ENCODE measurements at regions not wholly inside any gene's neighbourhood (a gene's known extent, or its start where the extent isn't known, plus 50 kb on each side); places are given as distances from the start of the nearest gene placed in this dataset.

DNA sequence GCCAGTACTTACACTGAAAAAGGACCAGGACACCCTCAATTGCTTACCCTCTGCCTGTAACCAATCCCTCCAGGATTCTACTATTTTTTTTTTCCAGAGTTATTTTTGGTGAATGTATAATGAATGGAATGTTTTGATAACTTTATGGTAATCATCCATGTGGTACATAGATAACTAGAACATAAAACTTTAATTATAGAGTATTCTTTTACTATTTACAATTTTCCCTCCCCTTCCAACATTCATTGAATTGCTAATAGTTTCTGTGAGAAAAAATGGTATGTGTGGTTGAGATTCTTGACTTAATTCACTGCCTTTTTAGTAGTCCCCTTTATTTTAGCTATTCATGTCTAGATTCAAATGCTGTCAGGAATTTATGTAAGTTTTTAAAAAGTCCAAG lies 164.6 kb downstream of the CYYR1 start:
- no peaks in the 10 kb centered on the region for H3K36me3 ChIP-seq (ENCODE audit: insufficient read depth)
- Mint-ChIP-seq H3K4me3 (no peak overlapping the region), H3K27ac (no peak overlapping the region)

More for the DNA sequence above, 164.6 kb downstream of the CYYR1 start:
- H3K9me3 Mint-ChIP-seq = no peaks in the 10 kb centered on the region; the same call in 2 of the 3 replicates
- peaks cover 13% of the 10 kb centered on the region for H3K4me1 Mint-ChIP-seq
- H3K27me3 Mint-ChIP-seq (ENCODE audit: insufficient read depth, low read depth, poor library complexity) = peaks cover 2% of the 10 kb centered on the region
- Histone ChIP-seq H3K79me2 (replicated peaks; ENCODE audit: insufficient read depth) (no peaks in the 10 kb centered on the region), H3K9me2 (ENCODE audit: insufficient read depth) (no peaks in the 10 kb centered on the region), H4K20me1 (replicated peaks; ENCODE audit: insufficient read depth) (no peaks in the 10 kb centered on the region), H3K4me2 (no peak overlapping the region), H2AFZ (no peak overlapping the region), H3K27ac (ENCODE audit: low read depth) (no peak overlapping the region), H3K4me1 (ENCODE audit: insufficient read depth) (no peaks in the 10 kb centered on the region), H3F3A (replicated peaks; ENCODE audit: low read depth) (no peaks in the 10 kb centered on the region), H3K27me3 (ENCODE audit: insufficient read depth) (no peaks in the 10 kb centered on the region; the same call in 1 of the 2 replicates), H3K4me3 (no peak overlapping the region)
- ATAC-seq = no peak
- no peaks in the 10 kb centered on the region for H3K36me3 Mint-ChIP-seq (ENCODE audit: low read depth)
- DNase-seq (ENCODE audit: low spot score) = no peak
- TF ChIP-seq STAT1 (IDR thresholded peaks at IDR 0.05; ENCODE audit: unreplicated experiment) = no peak
- TF ChIP-seq, protein P1, sequence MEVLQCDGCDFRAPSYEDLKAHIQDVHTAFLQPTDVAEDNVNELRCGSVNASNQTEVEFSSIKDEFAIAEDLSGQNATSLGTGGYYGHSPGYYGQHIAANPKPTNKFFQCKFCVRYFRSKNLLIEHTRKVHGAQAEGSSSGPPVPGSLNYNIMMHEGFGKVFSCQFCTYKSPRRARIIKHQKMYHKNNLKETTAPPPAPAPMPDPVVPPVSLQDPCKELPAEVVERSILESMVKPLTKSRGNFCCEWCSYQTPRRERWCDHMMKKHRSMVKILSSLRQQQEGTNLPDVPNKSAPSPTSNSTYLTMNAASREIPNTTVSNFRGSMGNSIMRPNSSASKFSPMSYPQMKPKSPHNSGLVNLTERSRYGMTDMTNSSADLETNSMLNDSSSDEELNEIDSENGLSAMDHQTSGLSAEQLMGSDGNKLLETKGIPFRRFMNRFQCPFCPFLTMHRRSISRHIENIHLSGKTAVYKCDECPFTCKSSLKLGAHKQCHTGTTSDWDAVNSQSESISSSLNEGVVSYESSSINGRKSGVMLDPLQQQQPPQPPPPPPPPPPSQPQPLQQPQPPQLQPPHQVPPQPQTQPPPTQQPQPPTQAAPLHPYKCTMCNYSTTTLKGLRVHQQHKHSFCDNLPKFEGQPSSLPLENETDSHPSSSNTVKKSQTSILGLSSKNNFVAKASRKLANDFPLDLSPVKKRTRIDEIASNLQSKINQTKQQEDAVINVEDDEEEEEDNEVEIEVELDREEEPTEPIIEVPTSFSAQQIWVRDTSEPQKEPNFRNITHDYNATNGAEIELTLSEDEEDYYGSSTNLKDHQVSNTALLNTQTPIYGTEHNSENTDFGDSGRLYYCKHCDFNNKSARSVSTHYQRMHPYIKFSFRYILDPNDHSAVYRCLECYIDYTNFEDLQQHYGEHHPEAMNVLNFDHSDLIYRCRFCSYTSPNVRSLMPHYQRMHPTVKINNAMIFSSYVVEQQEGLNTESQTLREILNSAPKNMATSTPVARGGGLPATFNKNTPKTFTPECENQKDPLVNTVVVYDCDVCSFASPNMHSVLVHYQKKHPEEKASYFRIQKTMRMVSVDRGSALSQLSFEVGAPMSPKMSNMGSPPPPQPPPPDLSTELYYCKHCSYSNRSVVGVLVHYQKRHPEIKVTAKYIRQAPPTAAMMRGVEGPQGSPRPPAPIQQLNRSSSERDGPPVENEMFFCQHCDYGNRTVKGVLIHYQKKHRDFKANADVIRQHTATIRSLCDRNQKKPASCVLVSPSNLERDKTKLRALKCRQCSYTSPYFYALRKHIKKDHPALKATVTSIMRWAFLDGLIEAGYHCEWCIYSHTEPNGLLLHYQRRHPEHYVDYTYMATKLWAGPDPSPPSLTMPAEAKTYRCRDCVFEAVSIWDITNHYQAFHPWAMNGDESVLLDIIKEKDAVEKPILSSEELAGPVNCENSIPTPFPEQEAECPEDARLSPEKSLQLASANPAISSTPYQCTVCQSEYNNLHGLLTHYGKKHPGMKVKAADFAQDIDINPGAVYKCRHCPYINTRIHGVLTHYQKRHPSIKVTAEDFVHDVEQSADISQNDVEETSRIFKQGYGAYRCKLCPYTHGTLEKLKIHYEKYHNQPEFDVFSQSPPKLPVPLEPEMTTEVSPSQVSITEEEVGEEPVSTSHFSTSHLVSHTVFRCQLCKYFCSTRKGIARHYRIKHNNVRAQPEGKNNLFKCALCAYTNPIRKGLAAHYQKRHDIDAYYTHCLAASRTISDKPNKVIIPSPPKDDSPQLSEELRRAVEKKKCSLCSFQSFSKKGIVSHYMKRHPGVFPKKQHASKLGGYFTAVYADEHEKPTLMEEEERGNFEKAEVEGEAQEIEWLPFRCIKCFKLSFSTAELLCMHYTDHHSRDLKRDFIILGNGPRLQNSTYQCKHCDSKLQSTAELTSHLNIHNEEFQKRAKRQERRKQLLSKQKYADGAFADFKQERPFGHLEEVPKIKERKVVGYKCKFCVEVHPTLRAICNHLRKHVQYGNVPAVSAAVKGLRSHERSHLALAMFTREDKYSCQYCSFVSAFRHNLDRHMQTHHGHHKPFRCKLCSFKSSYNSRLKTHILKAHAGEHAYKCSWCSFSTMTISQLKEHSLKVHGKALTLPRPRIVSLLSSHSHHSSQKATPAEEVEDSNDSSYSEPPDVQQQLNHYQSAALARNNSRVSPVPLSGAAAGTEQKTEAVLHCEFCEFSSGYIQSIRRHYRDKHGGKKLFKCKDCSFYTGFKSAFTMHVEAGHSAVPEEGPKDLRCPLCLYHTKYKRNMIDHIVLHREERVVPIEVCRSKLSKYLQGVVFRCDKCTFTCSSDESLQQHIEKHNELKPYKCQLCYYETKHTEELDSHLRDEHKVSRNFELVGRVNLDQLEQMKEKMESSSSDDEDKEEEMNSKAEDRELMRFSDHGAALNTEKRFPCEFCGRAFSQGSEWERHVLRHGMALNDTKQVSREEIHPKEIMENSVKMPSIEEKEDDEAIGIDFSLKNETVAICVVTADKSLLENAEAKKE (CRISPR knock-in tag; IDR thresholded peaks at IDR 0.05) = no peak
- TF ChIP-seq JUNB (IDR thresholded peaks at IDR 0.05; ENCODE audit: unreplicated experiment) = no peak
- no peak for TF ChIP-seq NANOG (IDR thresholded peaks at IDR 0.05; ENCODE audit: borderline replicate concordance)

All from GM23338 (cell line).